Right lobe of liver (tissue), 6 donors: ENCODE measurements at regions not wholly inside any gene's neighbourhood (a gene's known extent, or its start where the extent isn't known, plus 50 kb on each side); places are given as distances from the start of the nearest gene placed in this dataset.

ENCODE experiments used
- ATAC-seq, 4 donors: fragments of 200-7000 bp; cut with Tn5 transposase; one replicate each; pipeline ENCODE4 v1.9.1; 2020; ENCODE audit warnings: mild to moderate bottlenecking in 4 of 4, moderate library complexity in 4 of 4
- DNase-seq, 3 donors: peaks; one replicate each; pipeline ENCODE4 v3.0.0-alpha.2; 2020
- H3K27ac ChIP-seq, 3 donors: fragments of 200-600 bp; one replicate each; pipeline ENCODE4 v1.8.0; 2022
- H3K27me3 ChIP-seq, 2 donors: fragments of 200-600 bp; one replicate each; pipeline ENCODE4 v1.8.0; 2022
- H3K36me3 ChIP-seq, 4 donors: fragments of 200-600 bp; sonication (generic) in 1 of 4; one replicate each; pipeline versions ENCODE4 v1.5.1 to v1.8.0; 2017 to 2022; ENCODE audit warnings: control low read depth in 1 of 4
- H3K4me1 ChIP-seq, 4 donors: fragments of 200-600 bp; sonication (generic) in 1 of 4; one replicate each; pipeline versions ENCODE4 v1.5.1 to v1.8.0; 2017 to 2022; ENCODE audit warnings: control low read depth in 1 of 4
- H3K4me3 ChIP-seq, 3 donors: fragments of 200-600 bp; one replicate each; pipeline ENCODE4 v1.8.0; 2022
- H3K9me3 ChIP-seq, 4 donors: fragments of 200-600 bp; sonication (generic) in 1 of 4; one replicate each; pipeline versions ENCODE4 v1.5.1 to v1.8.0; 2017 to 2022; ENCODE audit warnings: control low read depth in 1 of 4
- POLR2A ChIP-seq: fragments of 450-650 bp; IDR thresholded peaks from one replicate; pipeline ENCODE4 v1.6.1; 2017; ENCODE audit warnings: antibody characterized with exemption, mild to moderate bottlenecking
- WGBS: methylation state at CpG from one replicate; pipeline ENCODE4 v1.1.6; 2018; ENCODE audit warnings: low coverage, low lambda C conversion rate; ENCODE audit not compliant: insufficient coverage; ENCODE audit errors: missing lambda C conversion rate; 5-methylcytosine and 5-hydroxymethylcytosine counted together
- intact Hi-C, 2 donors: fragments of 100-400 bp; cut with DNase I; formaldehyde crosslinking; loops; one replicate each; pipeline versions ENCODE4 v1.11.2 to v1.14.1; 2022
- TF ChIP-seq, protein P1 (sequence below), 4 donors: fragments of 200-600 bp in 3 of 4; fragments of 450-650 bp in 1 of 4; IDR thresholded peaks; one replicate each; pipeline versions ENCODE4 v1.5.1 to v1.8.0; 2016 to 2022; ENCODE audit warnings: antibody characterized with exemption in 4 of 4, mild to moderate bottlenecking in 2 of 4
- donor health status: DM: no; HTN: yes; CAD: no.
- donor health status: DM: no; HTN: no; CAD: no.
- donor health status: DM: no; HTN: no; CAD: no.
- donor health status: DM: no; HTN: yes; CAD: no.
- donor health status: DM: no; HTN: yes; CAD: no.

DNA sequence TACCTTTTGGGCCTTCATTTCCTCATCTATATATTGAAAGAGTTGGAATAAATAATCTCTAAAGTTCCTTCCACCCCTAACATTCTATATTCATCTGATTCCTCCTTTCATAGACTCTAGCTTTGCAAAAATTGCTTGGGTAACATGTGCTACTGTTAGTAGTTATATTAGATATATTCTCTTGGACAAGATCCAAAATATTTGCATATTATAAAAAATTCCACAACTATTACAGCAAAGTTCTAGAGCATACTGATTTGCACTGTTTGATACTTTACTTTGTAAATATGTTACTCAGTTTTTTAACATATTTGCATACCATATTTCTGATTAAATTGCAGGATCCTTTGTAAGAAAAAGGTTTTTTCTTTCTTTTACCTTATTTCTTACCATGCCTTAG, 95.9 kb upstream of the UBE2E2 start:
- Histone ChIP-seq H3K27me3 (no peaks in the 10 kb centered on the region), H3K9me3 (no peaks in the 10 kb centered on the region), H3K27ac (no peak overlapping the region), H3K4me1 (no peaks in the 10 kb centered on the region), H3K36me3 (no peaks in the 10 kb centered on the region), H3K4me3 (no peak overlapping the region)
- ATAC-seq: no peak
- TF ChIP-seq, protein P1, sequence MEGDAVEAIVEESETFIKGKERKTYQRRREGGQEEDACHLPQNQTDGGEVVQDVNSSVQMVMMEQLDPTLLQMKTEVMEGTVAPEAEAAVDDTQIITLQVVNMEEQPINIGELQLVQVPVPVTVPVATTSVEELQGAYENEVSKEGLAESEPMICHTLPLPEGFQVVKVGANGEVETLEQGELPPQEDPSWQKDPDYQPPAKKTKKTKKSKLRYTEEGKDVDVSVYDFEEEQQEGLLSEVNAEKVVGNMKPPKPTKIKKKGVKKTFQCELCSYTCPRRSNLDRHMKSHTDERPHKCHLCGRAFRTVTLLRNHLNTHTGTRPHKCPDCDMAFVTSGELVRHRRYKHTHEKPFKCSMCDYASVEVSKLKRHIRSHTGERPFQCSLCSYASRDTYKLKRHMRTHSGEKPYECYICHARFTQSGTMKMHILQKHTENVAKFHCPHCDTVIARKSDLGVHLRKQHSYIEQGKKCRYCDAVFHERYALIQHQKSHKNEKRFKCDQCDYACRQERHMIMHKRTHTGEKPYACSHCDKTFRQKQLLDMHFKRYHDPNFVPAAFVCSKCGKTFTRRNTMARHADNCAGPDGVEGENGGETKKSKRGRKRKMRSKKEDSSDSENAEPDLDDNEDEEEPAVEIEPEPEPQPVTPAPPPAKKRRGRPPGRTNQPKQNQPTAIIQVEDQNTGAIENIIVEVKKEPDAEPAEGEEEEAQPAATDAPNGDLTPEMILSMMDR (IDR thresholded peaks at IDR 0.05): no peak
- TF ChIP-seq POLR2A: no peak
- intact Hi-C loops: no loop called here
- DNase-seq: no peak

DNA sequence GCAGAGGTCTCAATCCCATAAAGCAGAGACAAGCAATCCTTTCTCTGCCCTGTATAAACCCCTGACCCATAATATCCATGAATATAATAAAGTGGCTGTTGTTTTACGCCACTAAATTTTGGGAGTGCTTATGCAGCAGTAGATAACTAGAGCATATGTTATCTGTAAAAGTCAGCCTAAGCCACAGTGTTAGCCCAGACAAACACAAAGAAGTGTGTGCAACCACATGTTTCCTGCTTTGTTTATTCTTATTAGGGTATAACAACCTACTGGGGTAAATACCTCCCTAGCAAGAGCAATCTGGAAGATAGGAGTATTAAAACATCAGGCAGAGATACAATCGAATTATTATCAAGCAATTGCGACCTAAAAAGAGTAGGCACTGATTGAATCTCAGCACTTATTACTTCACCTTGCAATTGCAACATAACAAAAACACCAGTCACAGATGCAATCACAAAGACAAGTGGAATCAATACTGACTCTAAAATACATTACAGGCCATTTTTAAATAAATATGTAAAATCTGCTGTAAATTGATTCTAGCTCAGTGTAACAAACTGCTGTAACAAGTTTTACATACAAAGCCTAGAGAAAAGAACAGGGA, 94.6 kb upstream of the UBE2E2 start:
- WGBS: 53% methylated on average over 3 of the region's 3 CpGs

DNA sequence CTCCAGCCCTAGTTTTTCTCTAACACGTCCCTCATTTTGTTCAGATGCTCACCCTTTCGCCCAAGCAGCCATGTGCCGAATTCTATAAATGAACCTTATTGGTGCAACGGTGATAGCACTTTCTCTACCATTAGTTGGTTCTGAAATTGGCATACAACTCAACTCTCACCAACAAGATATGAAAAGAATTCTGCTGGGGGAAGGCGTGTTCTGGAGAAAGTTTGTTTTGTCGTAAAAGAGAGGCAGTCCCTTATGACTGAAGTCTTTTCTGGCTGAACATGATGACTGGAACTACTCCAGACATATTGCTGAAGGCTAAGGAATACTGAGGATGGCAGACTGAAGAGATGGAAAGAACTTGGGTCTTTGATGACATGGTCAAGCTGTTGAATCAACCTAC, 91.8 kb upstream of the UBE2E2 start:
- H3K4me3 ChIP-seq: no peak overlapping the region
- no peak overlapping the region for H3K27ac ChIP-seq
- H3K36me3 ChIP-seq: no peaks in the 10 kb centered on the region
- H3K27me3 ChIP-seq: no peaks in the 10 kb centered on the region
- ATAC-seq: no peak
- intact Hi-C loops: no loop called here
- DNase-seq: no peak
- no peaks in the 10 kb centered on the region for H3K9me3 ChIP-seq
- TF ChIP-seq, protein P1 (IDR thresholded peaks at IDR 0.05): no peak
- TF ChIP-seq POLR2A: no peak
- H3K4me1 ChIP-seq: no peaks in the 10 kb centered on the region
- 75% methylated on average over 6 of the region's 6 CpGs for WGBS

More for the DNA sequence above, 94.6 kb upstream of the UBE2E2 start:
- TF ChIP-seq POLR2A: no peak
- TF ChIP-seq, protein P1 (IDR thresholded peaks at IDR 0.05): no peak
- no peaks in the 10 kb centered on the region for H3K9me3 ChIP-seq
- DNase-seq: no peak
- H3K36me3 ChIP-seq: no peaks in the 10 kb centered on the region
- no peaks in the 10 kb centered on the region for H3K4me1 ChIP-seq
- no peaks in the 10 kb centered on the region for H3K27me3 ChIP-seq
- intact Hi-C loops: no loop called here
- ATAC-seq: peak in 1 of 4 donors; percentile 21
- no peak overlapping the region for H3K27ac ChIP-seq
- no peak overlapping the region for H3K4me3 ChIP-seq

DNA sequence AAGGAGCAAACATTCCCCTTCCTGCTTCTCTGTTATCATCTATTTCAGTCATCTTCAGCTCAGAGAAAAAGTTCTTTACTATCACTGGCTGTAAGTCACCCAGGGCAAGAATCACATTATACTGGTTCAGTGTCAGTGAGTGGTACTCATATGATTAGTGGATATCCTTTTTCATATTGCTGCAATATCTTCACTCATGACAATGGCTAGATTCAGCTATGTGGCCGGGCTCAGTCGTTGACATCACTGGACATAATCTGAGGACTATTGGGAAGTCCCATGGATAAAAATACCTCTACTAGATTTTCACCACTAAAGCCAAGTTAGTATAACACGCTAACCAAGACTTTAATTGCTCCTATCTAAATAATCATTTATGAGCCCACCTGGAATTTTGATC, 91.3 kb upstream of the UBE2E2 start:
- no peaks in the 10 kb centered on the region for H3K4me1 ChIP-seq
- ATAC-seq (no peak), DNase-seq (no peak)
- no peak overlapping the region for H3K4me3 ChIP-seq
- TF ChIP-seq, protein P1 (IDR thresholded peaks at IDR 0.05): no peak
- no peak for TF ChIP-seq POLR2A
- intact Hi-C loops: no loop called here
- H3K9me3 ChIP-seq: no peaks in the 10 kb centered on the region
- H3K27ac ChIP-seq: no peak overlapping the region
- no peaks in the 10 kb centered on the region for H3K36me3 ChIP-seq
- WGBS: 78% methylated on average over 3 of the region's 3 CpGs
- H3K27me3 ChIP-seq: no peaks in the 10 kb centered on the region

DNA sequence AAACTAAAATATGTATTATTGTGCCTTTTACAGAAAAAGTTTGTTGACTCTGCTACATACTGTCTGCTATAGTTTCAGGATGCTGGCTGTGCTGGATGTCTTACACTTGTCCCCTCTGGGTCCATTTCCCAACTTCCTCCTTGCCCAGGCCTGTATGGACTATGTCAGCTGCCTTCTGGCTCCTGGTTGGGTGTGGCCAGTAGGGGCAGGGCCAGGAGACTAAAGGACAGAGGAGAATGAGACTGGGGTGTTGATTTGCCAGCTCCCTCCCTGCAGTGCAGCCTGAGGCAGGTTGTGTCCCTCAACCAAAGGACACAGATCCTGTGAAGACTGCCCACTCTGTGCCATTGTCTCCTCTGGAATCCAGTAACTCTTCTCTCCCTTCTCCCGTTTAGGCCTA, 90.6 kb upstream of the UBE2E2 start:
- intact Hi-C loops: no loop called here
- Histone ChIP-seq H3K36me3 (no peaks in the 10 kb centered on the region), H3K27ac (no peak overlapping the region), H3K27me3 (no peaks in the 10 kb centered on the region), H3K4me3 (no peak overlapping the region), H3K9me3 (no peaks in the 10 kb centered on the region), H3K4me1 (no peaks in the 10 kb centered on the region)
- WGBS: no CpG with 5 or more reads among the region's 1 CpG
- peak in 1 of 3 donors; percentile 17 for DNase-seq
- TF ChIP-seq, protein P1 (IDR thresholded peaks at IDR 0.05): no peak
- TF ChIP-seq POLR2A: no peak
- ATAC-seq: peak in 3 of 4 donors; percentile 31 to 54 (median 49)
